Mesendoderm (in vitro differentiated cells): ENCODE measurements at regions not wholly inside any gene's neighbourhood (a gene's known extent, or its start where the extent isn't known, plus 50 kb on each side); places are given as distances from the start of the nearest gene placed in this dataset.
"Not testable (repeated sequence)": the region's sequence is repeated elsewhere in the genome, so short reads cannot be mapped to it uniquely, and the experiment has no call there.

Experiments used
- DNase-seq: peaks from one replicate; pipeline ENCODE4 v3.0.0; 2013
- H2AK5ac ChIP-seq: 2 replicates; pipeline ENCODE4 v1.6.1; 2013; ENCODE audit warnings: low read length, inconsistent platforms
- H2BK120ac ChIP-seq: 2 replicates; pipeline ENCODE4 v1.6.1; 2013; ENCODE audit warnings: low read depth, mild to moderate bottlenecking, low read length, moderate library complexity, mixed read lengths
- H2BK15ac ChIP-seq: replicated peaks from 2 replicates; pipeline ENCODE4 v1.6.1; 2013; ENCODE audit warnings: low read depth, mild to moderate bottlenecking, moderate library complexity
- H2BK5ac ChIP-seq: 2 replicates; pipeline ENCODE4 v1.6.1; 2013; ENCODE audit warnings: low read length, inconsistent platforms
- H3K18ac ChIP-seq: 2 replicates; pipeline ENCODE4 v1.6.1; 2013; ENCODE audit warnings: mild to moderate bottlenecking, low read length, mixed read lengths
- H3K23ac ChIP-seq: one replicate; pipeline ENCODE4 v1.6.1; 2013; ENCODE audit warnings: low read length
- H3K27ac ChIP-seq: 2 replicates; pipeline ENCODE4 v1.5.1; 2013; ENCODE audit warnings: low read depth, mild to moderate bottlenecking, inconsistent platforms, low read length, moderate library complexity
- H3K27me3 ChIP-seq: 2 replicates; pipeline ENCODE4 v1.6.1; 2013; ENCODE audit warnings: low read length, control low read depth, mild to moderate bottlenecking, inconsistent platforms; ENCODE audit not compliant: insufficient read depth, poor library complexity
- H3K36me3 ChIP-seq: 2 replicates; pipeline ENCODE4 v1.6.1; 2013; ENCODE audit warnings: low read length, inconsistent platforms; ENCODE audit not compliant: control insufficient read depth, insufficient read depth
- H3K4ac ChIP-seq: one replicate; pipeline ENCODE4 v1.6.1; 2013; ENCODE audit warnings: low read depth, mild to moderate bottlenecking, low read length, moderate library complexity
- H3K4me1 ChIP-seq: 2 replicates; pipeline ENCODE4 v1.6.1; 2013; ENCODE audit warnings: low read depth, low read length, inconsistent platforms; ENCODE audit not compliant: control insufficient read depth
- H3K4me2 ChIP-seq: 2 replicates; pipeline ENCODE4 v1.6.1; 2013; ENCODE audit warnings: low read length
- H3K4me3 ChIP-seq: 2 replicates; pipeline ENCODE4 v1.5.1; 2013; ENCODE audit warnings: mild to moderate bottlenecking, low read length
- H3K56ac ChIP-seq: one replicate; pipeline ENCODE4 v1.6.1; 2013; ENCODE audit warnings: low read length
- H3K79me1 ChIP-seq: 2 replicates; pipeline ENCODE4 v1.6.1; 2013; ENCODE audit warnings: low read length, inconsistent platforms
- H3K79me2 ChIP-seq: 2 replicates; pipeline ENCODE4 v1.6.1; 2013; ENCODE audit warnings: mild to moderate bottlenecking, low read length; ENCODE audit not compliant: control insufficient read depth, insufficient read depth
- H3K9ac ChIP-seq: 2 replicates; pipeline ENCODE4 v1.6.1; 2013; ENCODE audit warnings: low read length, inconsistent platforms
- H4K5ac ChIP-seq: one replicate; pipeline ENCODE4 v1.6.1; 2013; ENCODE audit warnings: low read length
- H4K8ac ChIP-seq: one replicate; pipeline ENCODE4 v1.6.1; 2013; ENCODE audit warnings: low read depth, mild to moderate bottlenecking, control low read depth, low read length, moderate library complexity
- WGBS: extraction: QIAGEN DNeasy Blood & Tissue Kit; methylation state at CpG from one replicate; pipeline ENCODE4 v1.1.7; 2013; ENCODE audit warnings: low lambda C conversion rate, missing lambda C conversion rate; ENCODE audit not compliant: insufficient coverage; ENCODE audit errors: extremely low coverage; 5-methylcytosine and 5-hydroxymethylcytosine counted together

GRCh38 chr6:167557675-167558074 lies 232.8 kb downstream of the TTLL2 start:
- Histone ChIP-seq H3K23ac (no peak overlapping the region), H3K79me2 (no peaks in the 10 kb centered on the region), H2BK5ac (no peak overlapping the region), H3K79me1 (no peaks in the 10 kb centered on the region), H3K27me3 (no peaks in the 10 kb centered on the region), H2BK120ac (no peak overlapping the region), H3K9ac (no peak overlapping the region), H4K5ac (no peak overlapping the region), H3K4me1 (no peaks in the 10 kb centered on the region), H3K4ac (no peak overlapping the region), H2BK15ac (no peak overlapping the region), H3K18ac (no peak overlapping the region), H4K8ac (no peak overlapping the region), H3K36me3 (no peaks in the 10 kb centered on the region), H3K4me3 (no peak overlapping the region), H2AK5ac (no peak overlapping the region), H3K4me2 (no peak overlapping the region), H3K56ac (no peak overlapping the region), H3K27ac (no peak overlapping the region)
- no CpG with 5 or more reads among the region's 5 CpGs for WGBS
- no peak for DNase-seq

GRCh38 chr6:167558246-167559177 lies 233.6 kb downstream of the TTLL2 start:
- Histone ChIP-seq H3K27ac (no peak overlapping the region), H3K27me3 (no peaks in the 10 kb centered on the region), H3K4me3 (no peak overlapping the region), H2BK120ac (no peak overlapping the region), H2BK5ac (no peak overlapping the region), H3K79me1 (no peaks in the 10 kb centered on the region), H3K4me1 (no peaks in the 10 kb centered on the region), H2AK5ac (no peak overlapping the region), H3K79me2 (no peaks in the 10 kb centered on the region), H3K4me2 (no peak overlapping the region), H3K9ac (no peak overlapping the region), H2BK15ac (no peak overlapping the region), H4K8ac (no peak overlapping the region), H3K18ac (no peak overlapping the region), H3K23ac (no peak overlapping the region), H3K4ac (no peak overlapping the region), H3K36me3 (no peaks in the 10 kb centered on the region), H3K56ac (no peak overlapping the region), H4K5ac (no peak overlapping the region)
- WGBS: no CpG with 5 or more reads among the region's 14 CpGs
- no peak for DNase-seq

DNA sequence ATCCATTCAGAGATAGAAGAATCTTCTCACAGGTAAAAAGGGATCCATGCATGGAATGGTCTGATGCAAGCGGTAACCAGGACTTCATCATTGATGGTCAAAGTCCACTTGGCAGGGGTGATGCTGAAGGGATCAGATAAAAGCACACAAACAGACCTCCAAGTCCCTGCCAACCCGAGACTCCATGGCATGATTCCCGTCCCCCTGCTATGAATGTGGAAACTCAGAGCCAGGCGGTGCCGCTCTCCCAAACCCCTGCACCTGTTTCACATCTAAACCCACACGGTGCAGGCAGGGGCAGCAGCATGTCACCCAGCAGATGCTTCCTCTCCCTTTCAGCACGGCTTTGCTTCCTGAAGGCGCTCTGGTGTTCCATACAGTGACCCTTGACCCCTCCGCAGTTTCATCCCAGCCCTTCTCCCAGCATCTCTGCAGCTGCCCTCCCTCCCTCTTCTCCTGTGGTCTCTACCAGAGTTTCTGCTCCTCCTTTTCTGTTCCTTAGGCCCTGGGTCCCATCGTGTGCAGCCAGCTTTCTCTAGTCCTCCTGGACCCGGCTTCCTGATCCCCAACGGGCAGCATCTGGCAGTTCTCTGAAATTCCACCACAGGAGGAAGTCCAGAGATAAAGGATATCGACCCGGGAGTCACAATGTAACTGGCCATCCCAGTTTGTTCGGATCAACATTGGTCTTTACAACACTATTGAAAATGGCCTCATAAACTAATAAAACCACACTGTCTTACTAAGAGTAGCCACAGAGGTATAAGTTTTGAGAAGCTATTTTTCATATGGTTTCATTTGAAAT lies 235.0 kb downstream of the TTLL2 start:
- Histone ChIP-seq H3K56ac (no peak overlapping the region), H4K8ac (no peak overlapping the region), H3K27me3 (no peaks in the 10 kb centered on the region), H3K9ac (no peak overlapping the region), H3K4me1 (no peaks in the 10 kb centered on the region), H3K79me1 (no peaks in the 10 kb centered on the region), H3K23ac (no peak overlapping the region), H3K4me3 (no peak overlapping the region), H3K36me3 (no peaks in the 10 kb centered on the region), H3K18ac (no peak overlapping the region), H3K4me2 (no peak overlapping the region), H4K5ac (no peak overlapping the region), H2BK5ac (no peak overlapping the region), H3K4ac (no peak overlapping the region), H2AK5ac (no peak overlapping the region), H3K27ac (no peak overlapping the region), H2BK15ac (no peak overlapping the region), H3K79me2 (no peaks in the 10 kb centered on the region), H2BK120ac (no peak overlapping the region)
- no peak for DNase-seq
- WGBS: no CpG with 5 or more reads among the region's 15 CpGs

- H4K8ac ChIP-seq: no peak overlapping the region
These were observed 236.0 kb downstream of the TTLL2 start for GRCh38 chr6:167560673-167561569.

DNA sequence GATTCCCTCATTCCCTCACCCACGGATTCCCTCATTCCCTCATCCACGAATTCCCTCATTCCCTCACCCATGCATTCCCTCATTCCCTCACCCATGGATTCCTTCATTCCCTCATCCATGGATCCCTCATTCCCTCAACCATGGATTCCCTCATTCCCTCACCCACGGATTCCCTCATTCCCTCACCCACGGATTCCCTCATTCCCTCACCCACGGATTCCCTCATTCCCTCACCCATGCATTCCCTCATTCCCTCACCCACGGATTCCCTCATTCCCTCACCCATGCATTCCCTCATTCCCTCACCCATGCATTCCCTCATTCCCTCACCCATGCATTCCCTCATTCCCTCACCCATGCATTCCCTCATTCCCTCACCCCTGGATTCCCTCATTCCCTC lies 238.0 kb downstream of the TTLL2 start:
- not testable (repeated sequence) for H3K4me1 ChIP-seq, H4K5ac ChIP-seq, H3K79me2 ChIP-seq, H4K8ac ChIP-seq, H3K23ac ChIP-seq, H2BK5ac ChIP-seq, H3K79me1 ChIP-seq, H3K4me2 ChIP-seq, H3K56ac ChIP-seq, DNase-seq, H3K9ac ChIP-seq, H3K4ac ChIP-seq, H2BK15ac ChIP-seq, H3K36me3 ChIP-seq, H3K4me3 ChIP-seq, H2BK120ac ChIP-seq, H3K18ac ChIP-seq, H2AK5ac ChIP-seq, H3K27me3 ChIP-seq, H3K27ac ChIP-seq
- 77% methylated on average over 2 of the region's 6 CpGs for WGBS

More at GRCh38 chr6:167560673-167561569, 236.0 kb downstream of the TTLL2 start:
- no peak overlapping the region for H3K4me2 ChIP-seq
- no CpG with 5 or more reads among the region's 13 CpGs for WGBS
- no peak overlapping the region for H3K9ac ChIP-seq
- no peaks in the 10 kb centered on the region for H3K36me3 ChIP-seq
- no peaks in the 10 kb centered on the region for H3K79me1 ChIP-seq
- H2BK120ac ChIP-seq: no peak overlapping the region
- H3K4me1 ChIP-seq: no peaks in the 10 kb centered on the region
- no peak overlapping the region for H2AK5ac ChIP-seq
- H3K27ac ChIP-seq: no peak overlapping the region
- H3K4ac ChIP-seq: no peak overlapping the region
- H4K5ac ChIP-seq: no peak overlapping the region
- no peak overlapping the region for H3K23ac ChIP-seq
- DNase-seq: no peak
- peak overlapping the region; percentile 18 for H3K56ac ChIP-seq
- H2BK5ac ChIP-seq: no peak overlapping the region
- no peaks in the 10 kb centered on the region for H3K79me2 ChIP-seq
- H2BK15ac ChIP-seq: no peak overlapping the region
- H3K4me3 ChIP-seq: no peak overlapping the region
- H3K18ac ChIP-seq: no peak overlapping the region
- no peaks in the 10 kb centered on the region for H3K27me3 ChIP-seq
